K562 (cell line): ENCODE measurements at regions not wholly inside any gene's neighbourhood (a gene's known extent, or its start where the extent isn't known, plus 50 kb on each side); places are given as distances from the start of the nearest gene placed in this dataset.

ENCODE experiments used
- AFF4 ChIP-seq: sonication (generic); formaldehyde crosslinking; IDR thresholded peaks from 2 replicates; pipeline ENCODE4 v1.8.0; 2023; ENCODE audit warnings: mild to moderate bottlenecking, missing genetic modification reagents
- ASH1L ChIP-seq: fragments of 450-650 bp; IDR thresholded peaks from 2 replicates; pipeline ENCODE4 v1.6.1; 2018; ENCODE audit warnings: borderline replicate concordance, mild to moderate bottlenecking, low read depth; ENCODE audit not compliant: partially characterized antibody
- ATF6 ChIP-seq: sonication (generic); formaldehyde crosslinking; IDR thresholded peaks from 2 replicates; pipeline ENCODE4 v1.4.0; 2020; ENCODE audit warnings: mild to moderate bottlenecking, missing genetic modification reagents
- BHLHE40 ChIP-seq: IDR thresholded peaks from 2 replicates; pipeline ENCODE4 v1.6.1; 2011; ENCODE audit warnings: low read length, improper control_type of control experiment
- HNRNPH1 ChIP-seq: fragments of 200-400 bp; formaldehyde crosslinking; optimal IDR thresholded peaks from 2 replicates; pipeline ENCODE3; 2017; ENCODE audit warnings: low read depth, mild to moderate bottlenecking, low read length, moderate library complexity
- JUN ChIP-seq, 2 experiments: sonication (generic) in 1 of 2; formaldehyde crosslinking in 1 of 2; IDR thresholded peaks; 2 replicates each; pipeline versions ENCODE4 v1.6.1 to v1.8.0; 2012 to 2022; ENCODE audit warnings: borderline replicate concordance in 2 of 2, mild to moderate bottlenecking in 2 of 2, improper control_type of control experiment in 1 of 2, low read depth in 1 of 2, low read length in 1 of 2, missing genetic modification reagents in 1 of 2
- PYGO2 ChIP-seq: fragments of 450-650 bp; IDR thresholded peaks from 2 replicates; pipeline ENCODE4 v1.6.1; 2016; ENCODE audit warnings: mild to moderate bottlenecking, missing genetic modification characterization, moderate library complexity, missing compliant biosample characterization
- SAP30 ChIP-seq: fragments of 200-600 bp; sonication (generic); IDR thresholded peaks from 2 replicates; pipeline ENCODE4 v1.6.1; 2012; ENCODE audit warnings: borderline replicate concordance, low read depth, mild to moderate bottlenecking, moderate library complexity, low read length, control low read depth, inconsistent platforms; ENCODE audit not compliant: insufficient read depth, poor library complexity, severe bottlenecking
- SMARCC2 ChIP-seq: fragments of 450-650 bp; IDR thresholded peaks from 2 replicates; pipeline ENCODE4 v1.6.1; 2017; ENCODE audit warnings: antibody characterized with exemption, moderate library complexity, mild to moderate bottlenecking, low read depth
- XRCC4 ChIP-seq: IDR thresholded peaks from one replicate; pipeline ENCODE4 v1.6.1; 2011; ENCODE audit not compliant: insufficient read depth, insufficient read length; ENCODE audit errors: extremely low read depth
- ZBTB49 ChIP-seq: sonication (generic); formaldehyde crosslinking; IDR thresholded peaks from 2 replicates; pipeline ENCODE4 v1.8.0; 2022; ENCODE audit warnings: missing genetic modification reagents, mild to moderate bottlenecking, borderline replicate concordance
- ZEB2 ChIP-seq: fragments of 450-650 bp; IDR thresholded peaks from 2 replicates; pipeline ENCODE4 v1.6.1; 2016
- ZNF511 ChIP-seq: sonication (generic); formaldehyde crosslinking; IDR thresholded peaks from 2 replicates; pipeline ENCODE4 v1.8.0; 2022; ENCODE audit warnings: mild to moderate bottlenecking, missing genetic modification reagents
- ZNF655 ChIP-seq: fragments of 250-450 bp; sonication (Bioruptor Pico); IDR thresholded peaks from 2 replicates; pipeline ENCODE4 v1.5.0; 2021
- ZNF707 ChIP-seq: fragments of 250-450 bp; sonication (Bioruptor Pico); conservative IDR thresholded peaks from 2 replicates; pipeline ENCODE4 v1.8.0; 2022; ENCODE audit warnings: inconsistent platforms, mild to moderate bottlenecking, moderate library complexity
- ZZZ3 ChIP-seq: fragments of 450-650 bp; IDR thresholded peaks from 2 replicates; pipeline ENCODE4 v1.6.1; 2016; ENCODE audit warnings: antibody characterized with exemption, mild to moderate bottlenecking, moderate library complexity

- TF ChIP-seq XRCC4 (no peak), AFF4 (CRISPR knock-in tag) (no peak), ZNF511 (CRISPR knock-in tag) (no peak), PYGO2 (tag) (no peak), ZZZ3 (no peak), ZNF655 (CRISPR knock-in tag) (no peak), ZBTB49 (CRISPR knock-in tag) (no peak), ZNF707 (CRISPR knock-in tag) (no peak), SAP30 (no peak), ATF6 (no peak), HNRNPH1 (no peak), SMARCC2 (peak; percentile 66; the same call in 1 of the 2 replicates), ZEB2 (peak; percentile 68; the same call in 1 of the 2 replicates), ASH1L (no peak), BHLHE40 (no peak; the same call in 1 of the 2 replicates), JUN (IDR thresholded peaks at IDR 0.05; ENCODE audit: borderline replicate concordance, low read depth, low read length) (0 out of 2 replicates have a peak, but pooled peaks have one; percentile 52), JUN (CRISPR knock-in tag; IDR thresholded peaks at IDR 0.05; ENCODE audit: borderline replicate concordance) (no peak)
These were observed 64.3 kb downstream of the TET3 start (continued) for GRCh38 chr2:74048843-74049519.
